Adrenal gland (tissue), 9 donors: ENCODE measurements at regions not wholly inside any gene's neighbourhood (a gene's known extent, or its start where the extent isn't known, plus 50 kb on each side); places are given as distances from the start of the nearest gene placed in this dataset.
A peak's percentile ranks its signal among the peaks of the same experiment; 100 is the strongest.

Source experiments
- DNase-seq, 7 donors: peaks; one replicate each; pipeline ENCODE4 v3.0.0-alpha.2; 2019 to 2020
- H3K27ac ChIP-seq, 5 donors: fragments of 200-600 bp; sonication (generic) in 4 of 5; 1 replicate in 3 of 5; 2 replicates in 2 of 5; pipeline versions ENCODE4 v1.5.1 to v1.8.0; 2016 to 2020; ENCODE audit warnings: mild to moderate bottlenecking in 1 of 5
- H3K27me3 ChIP-seq: fragments of 200-600 bp; 2 replicates; pipeline ENCODE4 v1.8.0; 2021
- H3K36me3 ChIP-seq, 2 donors: fragments of 200-600 bp; replicated peaks in 1 of 2; 1 replicate in 1 of 2; 2 replicates in 1 of 2; pipeline versions ENCODE4 v1.5.1 to v1.8.0; 2018 to 2022
- H3K4me1 ChIP-seq, 2 donors: fragments of 200-600 bp; replicated peaks in 1 of 2; 1 replicate in 1 of 2; 2 replicates in 1 of 2; pipeline versions ENCODE4 v1.5.1 to v1.8.0; 2018 to 2021
- H3K4me3 ChIP-seq, 4 donors: fragments of 200-600 bp; sonication (generic) in 3 of 4; one replicate each; pipeline ENCODE4 v1.5.1; 2016 to 2018
- H3K9me3 ChIP-seq, 3 donors: fragments of 200-600 bp; sonication (generic) in 1 of 3; replicated peaks in 1 of 3; 1 replicate in 2 of 3; 2 replicates in 1 of 3; pipeline versions ENCODE4 v1.5.1 to v1.8.0; 2016 to 2021
- CTCF ChIP-seq, 6 experiments: fragments of 450-650 bp in 4 of 6; fragments of 200-600 bp in 2 of 6; sonication (generic) in 1 of 6; IDR thresholded peaks; 1 replicate in 5 of 6; 2 replicates in 1 of 6; pipeline versions ENCODE4 v1.5.1 to v1.8.0; 2016 to 2021; ENCODE audit warnings: antibody characterized with exemption in 6 of 6, mild to moderate bottlenecking in 2 of 6, moderate library complexity in 1 of 6
- POLR2A ChIP-seq, 2 donors: fragments of 450-650 bp; IDR thresholded peaks; one replicate each; pipeline ENCODE4 v1.6.1; 2017; ENCODE audit warnings: antibody characterized with exemption in 2 of 2, mild to moderate bottlenecking in 2 of 2, moderate library complexity in 1 of 2
- WGBS, 4 donors: extraction: QIAGEN DNeasy Blood & Tissue Kit in 2 of 4; methylation state at CpG; one replicate each; pipeline versions ENCODE4 v1.1.5 to v1.1.7; 2013 to 2017; 5-methylcytosine and 5-hydroxymethylcytosine counted together
- intact Hi-C, 2 donors: fragments of 100-400 bp; cut with DNase I; formaldehyde crosslinking; loops; one replicate each; pipeline versions ENCODE4 v1.14.1 to v1.15.0; 2022 to 2023
- donor health status: healthy with polysubstance abuse.
- donor health status: Bipolar disorder and iron deficiency.
- donor health status: DM: yes; HTN: yes; CAD: no.
- donor health status: DM: no; HTN: no; CAD: no.
- donor health status: DM: no; HTN: no; CAD: no.

- no peak overlapping the region for H3K4me3 ChIP-seq
- no peaks in the 10 kb centered on the region for H3K9me3 ChIP-seq
- no peak overlapping the region for H3K27ac ChIP-seq
- WGBS, 4 donors: 64 to 73% (median 69%) methylated on average over 12 to 13 of the region's 13 CpGs
- H3K27me3 ChIP-seq: no peaks in the 10 kb centered on the region
- no peak for TF ChIP-seq POLR2A (IDR thresholded peaks at IDR 0.05)
- no peak for TF ChIP-seq CTCF (IDR thresholded peaks at IDR 0.05)
- intact Hi-C loops: no loop called here
- no peaks in the 10 kb centered on the region for H3K36me3 ChIP-seq
- peak in 2 of 7 donors; percentile 22 to 55 for DNase-seq
- H3K4me1 ChIP-seq: peaks cover 0 to 11% of the 10 kb centered on the region in 2 donors
These were observed 638.5 kb downstream of the MED13L start for GRCh38 chr12:115638733-115639647.

- intact Hi-C loops: no loop called here
- Histone ChIP-seq H3K9me3 (no peaks in the 10 kb centered on the region), H3K36me3 (no peaks in the 10 kb centered on the region), H3K4me3 (no peak overlapping the region), H3K27me3 (no peaks in the 10 kb centered on the region), H3K27ac (peak overlapping the region in 1 of 5 donors; percentile 52), H3K4me1 (peaks cover 0 to 11% of the 10 kb centered on the region in 2 donors)
- TF ChIP-seq CTCF (IDR thresholded peaks at IDR 0.05) (no peak), POLR2A (IDR thresholded peaks at IDR 0.05) (no peak)
- no peak for DNase-seq
- 23 to 27% (median 24%) methylated on average over 9 of the region's 9 CpGs for WGBS, 4 donors
These were observed 640.9 kb downstream of the MED13L start for GRCh38 chr12:115636546-115636945.

GRCh38 chr12:115632308-115632707 is 645.2 kb downstream of the MED13L start:
- intact Hi-C loops: loop anchor here in 1 of 2 donors (5.0 kb wide), 1 partner anchor 965 kb away; no protein-coding TSS in a partner anchor
- Histone ChIP-seq H3K4me1 (peaks cover 0 to 9% of the 10 kb centered on the region in 2 donors), H3K4me3 (no peak overlapping the region), H3K27ac (no peak overlapping the region), H3K9me3 (no peaks in the 10 kb centered on the region), H3K27me3 (no peaks in the 10 kb centered on the region), H3K36me3 (no peaks in the 10 kb centered on the region)
- TF ChIP-seq CTCF (IDR thresholded peaks at IDR 0.05) (peak in 3 of 6 experiments; percentile 20 to 27 (median 25)), POLR2A (IDR thresholded peaks at IDR 0.05) (no peak)
- DNase-seq: no peak

- Histone ChIP-seq H3K4me1 (no peaks in the 10 kb centered on the region), H3K9me3 (no peaks in the 10 kb centered on the region), H3K27ac (peak overlapping the region in 1 of 5 donors; percentile 40), H3K36me3 (no peaks in the 10 kb centered on the region), H3K4me3 (no peak overlapping the region), H3K27me3 (no peaks in the 10 kb centered on the region)
- 37 to 51% (median 38%) methylated on average over 7 to 8 of the region's 8 CpGs for WGBS, 4 donors
- DNase-seq: peak in 3 of 7 donors; percentile 9 to 23 (median 20)
- intact Hi-C loops: loop anchor here in 1 of 2 donors (5.0 kb wide), 1 partner anchor 963 kb away; no protein-coding TSS in a partner anchor
- TF ChIP-seq CTCF (IDR thresholded peaks at IDR 0.05) (no peak), POLR2A (IDR thresholded peaks at IDR 0.05) (no peak)
These were observed 647.4 kb downstream of the MED13L start for GRCh38 chr12:115630136-115630535.
